ENCODE measurements at regions not wholly inside any gene's neighbourhood (a gene's known extent, or its start where the extent isn't known, plus 50 kb on each side); places are given as distances from the start of the nearest gene placed in this dataset.

GRCh38 chr10:55766212-55766611 is 594.8 kb downstream of the ZWINT start:
- no peak for TF ChIP-seq ZC3H10 (CRISPR knock-in tag; IDR thresholded peaks at IDR 0.05)
- no peak for TF ChIP-seq CREB5 (CRISPR knock-in tag; IDR thresholded peaks at IDR 0.05; ENCODE audit: low read depth)
- TF ChIP-seq PATZ1 (CRISPR knock-in tag; IDR thresholded peaks at IDR 0.05; ENCODE audit: borderline replicate concordance), result no peak
- no peak for TF ChIP-seq PPARA (CRISPR knock-in tag; IDR thresholded peaks at IDR 0.05; ENCODE audit: borderline replicate concordance)
- no peak for TF ChIP-seq TOX (CRISPR knock-in tag; IDR thresholded peaks at IDR 0.05; ENCODE audit: borderline replicate concordance)
- TF ChIP-seq CSRNP3 (CRISPR knock-in tag; IDR thresholded peaks at IDR 0.05), result no peak
- no peak for TF ChIP-seq ARNTL (CRISPR knock-in tag; IDR thresholded peaks at IDR 0.05; ENCODE audit: borderline replicate concordance, low read depth)
- TF ChIP-seq ZFP30 (CRISPR knock-in tag; IDR thresholded peaks at IDR 0.05), result no peak
